GM19452 (cell line): ENCODE measurements at regions not wholly inside any gene's neighbourhood (a gene's known extent, or its start where the extent isn't known, plus 50 kb on each side); places are given as distances from the start of the nearest gene placed in this dataset.

ENCODE experiments used
- ATAC-seq: cut with Tn5 transposase; IDR thresholded peaks from one replicate; pipeline ENCODE4 v1.9.1; 2021; ENCODE audit not compliant: unreplicated experiment

GRCh38 chr7:10100572-10100971 lies 873.1 kb upstream of the PHF14 start:
- no peak for ATAC-seq

DNA sequence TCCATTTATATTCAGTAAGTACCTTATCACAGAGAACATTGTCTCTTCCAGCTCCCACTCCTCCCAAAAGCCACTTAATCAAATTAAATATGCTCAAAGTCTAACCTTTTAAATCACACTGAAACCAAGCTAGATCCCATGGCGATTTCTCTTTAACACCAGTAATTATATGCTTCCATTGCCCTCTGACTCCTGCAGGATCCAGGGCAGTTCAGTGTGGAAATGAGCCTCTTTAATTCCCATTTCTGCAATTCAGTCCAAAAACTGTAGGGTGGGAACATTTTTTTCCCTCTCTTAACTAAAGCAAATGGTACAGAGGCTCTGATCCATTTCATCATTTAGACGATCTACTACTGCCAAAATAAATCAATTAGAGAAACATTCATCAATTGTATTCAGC lies 872.3 kb upstream of the PHF14 start:
- ATAC-seq = no peak

- no peak for ATAC-seq
Observed at GRCh38 chr7:10104292-10104691, 869.4 kb upstream of the PHF14 start.

GRCh38 chr7:10106609-10107008 lies 867.1 kb upstream of the PHF14 start:
- no peak for ATAC-seq

- ATAC-seq = no peak
Observed at GRCh38 chr7:10116511-10116910, 857.2 kb upstream of the PHF14 start.

GRCh38 chr7:10117815-10118214 lies 855.9 kb upstream of the PHF14 start:
- ATAC-seq = no peak

DNA sequence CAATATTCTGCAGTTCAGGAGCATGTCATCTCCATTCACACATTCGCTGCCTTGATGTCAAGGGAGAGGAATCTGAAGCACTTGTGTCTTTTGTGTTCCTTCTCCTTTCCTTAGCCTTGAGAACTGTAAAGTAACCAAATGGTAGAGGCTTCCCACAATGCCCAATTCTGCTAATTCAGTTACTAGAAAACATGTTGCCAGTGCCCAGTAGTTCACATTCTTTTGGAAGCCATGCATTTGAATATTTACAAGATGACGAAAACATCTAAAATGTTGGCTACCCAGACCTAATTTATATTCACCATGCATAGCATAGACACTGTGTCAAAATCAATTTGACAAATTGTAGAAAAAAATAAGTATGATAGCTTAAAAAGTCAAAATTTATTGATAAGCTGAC lies 852.7 kb upstream of the PHF14 start:
- ATAC-seq = no peak

GRCh38 chr7:10121631-10122030 lies 852.0 kb upstream of the PHF14 start:
- ATAC-seq = no peak

DNA sequence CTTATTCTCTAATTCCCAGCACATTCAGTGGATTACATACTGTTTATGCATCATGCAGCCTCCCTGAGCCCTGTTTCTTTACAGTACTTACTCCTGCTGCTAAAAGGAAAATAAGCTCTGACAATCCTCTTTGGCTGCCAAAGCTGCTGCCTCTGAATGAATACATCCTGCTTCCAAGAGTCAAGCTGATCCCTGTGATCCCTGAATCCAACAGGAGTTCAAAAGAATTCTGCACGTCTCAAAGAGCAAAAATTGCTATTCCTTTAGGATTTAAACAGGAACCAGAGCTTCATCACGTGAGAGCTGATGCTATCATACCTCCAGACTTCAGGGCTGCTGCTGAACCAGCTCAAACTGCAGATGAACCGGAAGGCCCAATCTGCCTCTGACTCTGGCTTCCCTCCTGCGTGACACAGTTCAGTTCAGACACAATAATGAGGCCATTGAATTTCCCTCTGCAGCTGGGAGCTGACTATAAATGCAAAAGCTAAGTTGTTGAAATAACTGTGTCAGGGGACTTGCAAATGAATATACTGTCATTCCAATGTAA lies 851.0 kb upstream of the PHF14 start:
- ATAC-seq = no peak

- no peak for ATAC-seq
Observed at GRCh38 chr7:10128748-10129147, 844.9 kb upstream of the PHF14 start.

- ATAC-seq = no peak
Observed at GRCh38 chr7:10138087-10138854, 835.4 kb upstream of the PHF14 start.

- ATAC-seq = no peak
Observed at GRCh38 chr7:10146271-10146670, 827.4 kb upstream of the PHF14 start.

GRCh38 chr7:10156972-10157371 lies 816.7 kb upstream of the PHF14 start:
- ATAC-seq = no peak

- no peak for ATAC-seq
Observed at GRCh38 chr7:10181996-10182395, 791.7 kb upstream of the PHF14 start.

DNA sequence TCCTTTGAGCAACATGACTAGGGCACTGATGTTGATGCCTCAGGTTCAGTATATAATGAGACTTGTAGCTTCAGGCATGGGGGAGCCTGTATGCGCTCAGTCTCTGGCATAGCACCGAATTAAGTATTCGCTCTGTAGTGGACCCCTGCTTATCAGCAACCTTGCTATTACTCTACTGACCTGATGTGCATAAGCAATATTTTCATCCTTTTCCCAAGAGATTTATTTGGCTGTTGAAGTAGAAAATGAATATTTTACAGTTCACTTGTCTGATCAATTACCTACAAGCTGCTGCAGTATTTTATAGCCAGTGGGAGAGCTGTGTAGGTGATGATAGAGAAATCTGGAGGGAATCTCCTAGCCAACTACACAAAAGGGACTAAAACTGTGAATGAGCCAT lies 781.6 kb upstream of the PHF14 start:
- ATAC-seq = no peak

DNA sequence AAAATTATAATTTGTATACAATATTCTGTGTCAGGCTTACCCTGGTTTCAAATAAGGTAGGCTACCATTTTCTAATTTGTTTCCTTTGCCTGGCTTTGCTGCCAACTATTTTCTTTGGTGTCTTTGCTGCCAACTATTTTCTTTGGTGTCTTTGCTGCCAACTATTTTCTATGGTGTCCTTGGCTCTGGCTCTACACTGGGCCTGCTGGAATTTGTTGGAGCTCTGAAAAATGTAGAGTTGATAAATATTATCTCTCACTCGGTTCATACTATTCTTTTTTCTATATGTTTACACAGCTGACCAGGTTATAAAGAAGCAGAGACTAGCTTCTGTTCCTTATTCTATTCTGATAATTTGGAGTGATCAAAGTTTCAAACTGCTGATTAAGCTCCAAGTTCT lies 768.0 kb upstream of the PHF14 start:
- no peak for ATAC-seq

GRCh38 chr7:10210000-10210399 lies 763.7 kb upstream of the PHF14 start:
- ATAC-seq = no peak

DNA sequence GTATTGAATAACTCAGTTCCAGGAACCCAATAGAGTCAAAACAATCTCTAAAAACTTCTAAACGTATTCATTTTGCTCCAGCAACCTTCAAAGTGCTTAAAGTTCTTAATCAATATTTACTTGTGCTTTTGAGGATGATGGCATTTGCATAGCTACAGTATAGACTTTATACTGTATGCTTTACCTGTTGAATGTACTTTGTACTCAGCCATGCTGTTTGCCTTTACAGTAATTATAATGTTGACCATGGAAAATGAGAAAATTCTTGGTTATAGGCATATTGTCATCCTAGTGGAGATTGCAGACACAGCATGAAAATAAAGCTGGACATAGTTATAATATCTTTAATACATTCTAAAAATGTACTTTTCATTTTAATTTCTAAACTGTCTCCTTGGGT lies 762.7 kb upstream of the PHF14 start:
- ATAC-seq = no peak

DNA sequence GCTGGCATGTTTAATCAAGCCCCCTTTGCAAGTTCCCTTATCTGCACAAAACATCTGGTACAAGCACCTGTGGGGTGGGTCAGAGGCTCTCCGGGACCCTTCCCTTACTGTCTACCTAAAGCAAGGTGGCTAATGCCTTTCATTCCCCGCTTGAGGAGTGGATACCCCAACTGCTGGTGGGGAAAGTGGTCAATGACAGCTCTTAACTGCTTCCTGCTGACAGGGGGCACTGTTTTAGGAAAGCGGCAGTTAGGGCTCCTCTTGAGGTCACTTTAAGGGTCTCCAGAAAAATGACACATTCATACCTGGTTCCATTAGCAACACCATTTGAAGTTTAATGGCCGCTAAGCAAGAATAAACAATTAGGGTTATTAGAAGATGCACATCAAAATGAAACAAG lies 761.8 kb upstream of the PHF14 start:
- no peak for ATAC-seq

- no peak for ATAC-seq
Observed at GRCh38 chr7:10212649-10213048, 761.0 kb upstream of the PHF14 start.

DNA sequence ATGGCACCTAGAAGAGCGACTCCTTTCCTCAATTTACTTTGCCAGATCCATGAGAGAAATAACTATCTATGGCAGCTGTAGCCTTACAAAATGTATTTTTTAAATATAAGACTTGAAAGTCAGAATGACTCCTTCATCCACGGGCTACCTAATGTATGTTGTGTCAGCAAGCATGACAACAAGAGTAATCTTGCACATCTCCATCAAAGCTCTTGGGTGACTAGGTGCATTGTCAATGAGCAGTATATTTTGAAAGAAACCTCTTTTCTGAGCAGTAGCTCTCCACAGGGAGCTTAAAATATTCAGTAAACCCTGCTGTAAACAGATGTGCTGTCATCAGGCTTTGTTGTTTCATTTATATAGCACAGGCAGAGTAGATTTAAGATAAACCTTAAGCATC lies 757.2 kb upstream of the PHF14 start:
- ATAC-seq = no peak

GRCh38 chr7:10221084-10221483 lies 752.6 kb upstream of the PHF14 start:
- no peak for ATAC-seq

- ATAC-seq = no peak
Observed at GRCh38 chr7:10222976-10223375, 750.7 kb upstream of the PHF14 start.
